Spinal cord (tissue), 9 donors: ENCODE measurements at regions not wholly inside any gene's neighbourhood (a gene's known extent, or its start where the extent isn't known, plus 50 kb on each side); places are given as distances from the start of the nearest gene placed in this dataset.

Experiments
- DNase-seq, 6 donors: peaks; one replicate each; pipeline versions ENCODE4 v3.0.0 to v3.0.0-alpha.2; 2013 to 2015; ENCODE audit warnings: low spot score in 6 of 6, low read depth in 4 of 6
- H3K27ac ChIP-seq: one replicate; pipeline ENCODE4 v1.5.1; 2013; ENCODE audit warnings: low read depth, low read length, control low read depth
- H3K27me3 ChIP-seq: one replicate; pipeline ENCODE4 v1.6.1; 2013; ENCODE audit warnings: low read length; ENCODE audit not compliant: control insufficient read depth, insufficient read depth
- H3K36me3 ChIP-seq: one replicate; pipeline ENCODE4 v1.6.1; 2013; ENCODE audit warnings: low read length; ENCODE audit not compliant: control insufficient read depth, insufficient read depth
- H3K4me1 ChIP-seq: one replicate; pipeline ENCODE4 v1.6.1; 2013; ENCODE audit warnings: low read length; ENCODE audit not compliant: control insufficient read depth, insufficient read depth
- H3K4me3 ChIP-seq: one replicate; pipeline ENCODE4 v1.5.1; 2013; ENCODE audit warnings: low read depth, low read length, control low read depth
- H3K9me3 ChIP-seq: one replicate; pipeline ENCODE4 v1.6.1; 2013; ENCODE audit warnings: low read length; ENCODE audit not compliant: control insufficient read depth, insufficient read depth
- WGBS: methylation state at CpG from one replicate; pipeline ENCODE4 v1.1.5; 2013; ENCODE audit warnings: missing lambda C conversion rate; ENCODE audit not compliant: insufficient coverage; 5-methylcytosine and 5-hydroxymethylcytosine counted together
- donor health status: healthy.

DNA sequence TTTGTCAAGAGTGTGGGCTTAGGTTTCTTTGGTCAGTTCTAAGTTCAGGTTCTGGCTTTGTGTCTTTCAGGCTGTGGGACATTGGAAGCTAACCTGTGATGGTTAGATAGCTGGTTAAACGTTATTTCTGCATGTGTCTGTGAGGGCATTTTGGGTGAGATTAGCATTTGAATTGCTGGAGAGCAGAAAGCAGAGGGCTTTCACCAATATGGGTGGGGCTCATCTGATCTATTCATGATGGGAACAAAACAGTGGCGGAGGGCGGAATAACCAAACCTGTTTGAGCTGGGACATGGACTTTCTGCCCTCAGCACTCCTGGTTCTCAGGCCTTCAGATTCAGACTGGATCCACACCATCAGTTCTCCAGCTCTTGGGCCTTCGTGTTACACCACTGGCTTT lies 195.4 kb downstream of the KLF13 start:
- Histone ChIP-seq H3K4me1 (no peaks in the 10 kb centered on the region), H3K9me3 (peaks cover 4% of the 10 kb centered on the region), H3K36me3 (peaks cover 39% of the 10 kb centered on the region), H3K4me3 (no peak overlapping the region), H3K27me3 (no peaks in the 10 kb centered on the region), H3K27ac (no peak overlapping the region)
- 67% methylated on average over 4 of the region's 4 CpGs for WGBS
- no peak for DNase-seq

DNA sequence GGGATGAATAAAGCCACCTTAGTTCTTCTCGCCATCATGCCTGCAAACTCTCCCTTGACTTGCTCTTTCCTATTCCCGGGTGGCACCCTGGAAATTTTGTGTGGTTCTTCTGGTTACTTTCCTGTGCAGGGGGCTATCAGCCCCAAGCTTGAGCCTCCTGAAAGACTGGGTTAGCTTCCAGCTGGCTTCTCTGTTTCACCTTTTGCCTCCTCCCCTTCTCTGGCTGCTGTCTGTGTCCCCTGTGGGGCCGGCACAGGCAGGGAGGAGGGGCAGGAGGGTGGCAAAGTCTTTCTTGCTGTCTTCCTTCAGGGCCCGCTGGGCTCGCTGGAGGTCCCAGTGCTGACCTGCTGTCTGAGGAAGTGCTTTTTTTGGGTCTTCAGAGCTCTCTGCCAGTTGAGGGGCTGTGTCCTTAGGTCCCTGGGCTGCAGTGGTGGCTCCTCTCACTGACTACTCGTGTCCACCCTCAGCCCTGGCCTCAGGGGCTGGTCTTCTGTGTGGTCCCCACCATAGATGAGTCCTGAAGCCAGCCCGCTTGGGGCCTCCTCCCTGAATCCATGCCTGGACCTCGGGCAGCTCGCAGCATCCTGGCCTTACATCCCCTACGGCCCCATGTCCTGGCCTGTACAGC lies 196.5 kb downstream of the KLF13 start:
- 88% methylated on average over 7 of the region's 10 CpGs for WGBS
- Histone ChIP-seq H3K4me3 (no peak overlapping the region), H3K27me3 (no peaks in the 10 kb centered on the region), H3K4me1 (no peaks in the 10 kb centered on the region), H3K36me3 (peaks cover 43% of the 10 kb centered on the region), H3K9me3 (peaks cover 4% of the 10 kb centered on the region), H3K27ac (no peak overlapping the region)
- no peak for DNase-seq

DNA sequence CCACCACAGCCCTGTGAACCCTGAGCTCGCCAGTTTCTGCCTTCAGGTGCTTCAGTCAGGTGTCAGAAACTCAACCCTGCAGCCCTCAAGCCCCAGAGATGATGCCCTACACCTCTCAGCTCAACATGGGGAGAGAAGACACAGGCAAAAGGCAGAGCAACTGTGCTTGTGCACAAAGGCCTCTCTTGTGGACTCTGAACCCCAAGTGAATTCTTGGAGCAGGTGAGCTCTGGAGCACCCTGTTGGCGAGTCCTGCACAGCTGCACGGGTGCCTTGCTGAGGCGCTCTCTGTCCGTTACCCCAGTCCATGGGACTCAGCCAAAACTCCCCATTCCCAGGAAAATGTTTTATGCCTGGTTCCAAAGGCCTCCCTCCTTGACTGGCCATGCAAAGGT lies 197.0 kb downstream of the KLF13 start:
- 89% methylated on average over 4 of the region's 5 CpGs for WGBS
- Histone ChIP-seq H3K4me3 (no peak overlapping the region), H3K9me3 (peaks cover 4% of the 10 kb centered on the region), H3K27ac (no peak overlapping the region), H3K4me1 (no peaks in the 10 kb centered on the region), H3K36me3 (peaks cover 42% of the 10 kb centered on the region), H3K27me3 (no peaks in the 10 kb centered on the region)
- DNase-seq, result no peak

DNA sequence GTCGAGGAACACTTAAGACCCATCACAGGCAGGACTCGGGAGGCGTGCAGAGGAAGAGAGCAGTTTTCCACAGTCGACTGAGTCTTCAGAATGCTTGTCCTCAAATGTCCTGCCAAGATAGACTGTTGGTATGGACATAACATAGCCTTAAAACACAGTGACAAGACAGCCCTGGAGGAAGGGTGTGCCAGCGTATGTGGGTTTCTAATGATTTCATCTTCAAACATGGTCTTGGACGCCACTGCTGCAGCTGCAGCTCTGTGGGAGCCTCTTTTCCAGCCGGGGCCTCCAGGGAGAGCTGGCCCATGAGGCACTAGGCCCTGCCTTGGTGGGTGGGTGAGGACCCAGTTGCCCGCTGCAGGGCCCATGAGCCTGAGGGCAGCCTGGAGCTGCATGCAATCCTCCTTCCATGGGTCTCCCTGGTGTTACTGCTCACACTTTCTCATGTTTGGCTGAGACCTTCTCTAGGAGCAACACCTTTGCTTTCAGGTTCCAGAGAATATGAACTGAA lies 198.6 kb downstream of the KLF13 start:
- DNase-seq, result no peak
- Histone ChIP-seq H3K4me3 (no peak overlapping the region), H3K9me3 (peaks cover under 1% of the 10 kb centered on the region), H3K36me3 (peaks cover 53% of the 10 kb centered on the region), H3K27me3 (no peaks in the 10 kb centered on the region), H3K4me1 (no peaks in the 10 kb centered on the region), H3K27ac (no peak overlapping the region)
- WGBS, result 95% methylated on average over 7 of the region's 8 CpGs

DNA sequence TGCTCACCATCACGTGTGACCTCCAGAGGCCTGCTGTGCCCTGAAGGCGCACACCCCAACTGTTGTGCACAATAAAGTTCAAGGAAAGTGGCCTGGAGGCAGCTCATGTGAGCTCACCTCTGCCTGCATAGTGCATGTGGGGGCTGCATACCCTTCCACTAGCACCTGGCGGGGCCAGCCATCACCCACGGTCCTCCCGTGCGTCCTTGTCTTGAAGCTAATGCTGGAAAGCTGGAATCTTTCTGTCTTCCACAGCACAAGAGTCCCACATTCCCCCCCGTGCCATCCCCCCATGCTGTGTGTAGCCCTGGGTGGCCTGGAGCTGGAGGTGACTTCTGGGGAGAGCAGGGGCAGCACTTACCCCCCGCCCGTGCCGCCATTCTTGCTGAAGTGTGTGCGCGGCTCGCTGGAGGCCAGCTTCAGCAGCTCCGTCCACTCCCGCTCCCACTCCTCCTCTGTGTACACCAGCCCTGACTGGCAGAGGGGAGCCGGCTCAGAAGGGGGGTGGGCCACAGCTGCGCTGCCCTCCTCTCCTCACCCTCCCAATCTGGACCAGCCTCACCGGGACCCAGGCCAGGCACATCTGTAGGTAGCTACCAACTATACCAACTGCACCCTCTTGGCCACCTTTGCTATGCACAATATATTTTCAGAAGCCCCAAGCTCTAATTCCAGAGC lies 199.5 kb downstream of the KLF13 start:
- whole genome bisulfite sequencing, result 89% methylated on average over 17 of the region's 18 CpGs
- Histone ChIP-seq H3K27me3 (no peaks in the 10 kb centered on the region), H3K27ac (no peak overlapping the region), H3K4me1 (no peaks in the 10 kb centered on the region), H3K36me3 (peaks cover 53% of the 10 kb centered on the region), H3K4me3 (no peak overlapping the region), H3K9me3 (no peaks in the 10 kb centered on the region)
- DNase-seq, result no peak

DNA sequence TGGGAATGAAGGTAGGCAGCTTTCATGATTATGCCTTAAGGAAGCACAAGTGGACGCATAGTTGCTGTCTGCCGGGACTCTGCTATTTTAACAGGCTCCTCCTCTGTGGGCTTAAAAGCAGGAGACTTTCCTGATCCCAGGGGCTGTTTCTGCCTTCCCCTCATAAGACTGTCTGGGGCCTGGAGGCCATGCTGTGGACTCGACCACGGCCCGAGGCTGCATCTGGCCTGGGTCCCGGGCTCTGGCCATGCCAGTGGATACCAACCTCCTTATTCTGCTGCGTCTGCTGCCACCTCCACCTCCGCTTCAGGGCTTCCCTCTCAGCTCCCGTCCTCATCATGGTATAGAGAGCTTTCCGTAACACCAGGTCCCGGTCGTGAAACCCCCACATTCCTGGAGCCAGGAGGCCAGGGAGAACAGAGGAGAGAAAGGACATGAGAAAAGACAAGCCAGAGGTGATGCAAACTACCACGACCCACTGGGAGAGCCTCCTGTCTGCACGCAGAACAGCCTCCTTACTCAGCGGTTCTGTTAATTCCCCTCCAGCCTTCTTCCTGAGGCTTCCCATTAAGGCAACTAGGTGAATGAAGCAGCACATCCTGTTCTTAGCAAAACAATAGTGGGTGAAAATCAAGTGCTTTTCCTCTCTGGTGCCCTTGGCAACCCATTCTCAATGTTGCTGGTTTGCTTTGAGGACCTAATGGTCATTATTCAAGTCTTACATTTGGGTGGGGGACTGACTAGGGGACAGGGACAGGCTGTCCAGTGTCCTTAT lies 200.5 kb downstream of the KLF13 start:
- no peak overlapping the region for H3K4me3 ChIP-seq
- peaks cover 53% of the 10 kb centered on the region for H3K36me3 ChIP-seq
- no peaks in the 10 kb centered on the region for H3K4me1 ChIP-seq
- no peak overlapping the region for H3K27ac ChIP-seq
- 90% methylated on average over 11 of the region's 15 CpGs for WGBS
- H3K9me3 ChIP-seq, result no peaks in the 10 kb centered on the region
- H3K27me3 ChIP-seq, result no peaks in the 10 kb centered on the region
- no peak for DNase-seq

DNA sequence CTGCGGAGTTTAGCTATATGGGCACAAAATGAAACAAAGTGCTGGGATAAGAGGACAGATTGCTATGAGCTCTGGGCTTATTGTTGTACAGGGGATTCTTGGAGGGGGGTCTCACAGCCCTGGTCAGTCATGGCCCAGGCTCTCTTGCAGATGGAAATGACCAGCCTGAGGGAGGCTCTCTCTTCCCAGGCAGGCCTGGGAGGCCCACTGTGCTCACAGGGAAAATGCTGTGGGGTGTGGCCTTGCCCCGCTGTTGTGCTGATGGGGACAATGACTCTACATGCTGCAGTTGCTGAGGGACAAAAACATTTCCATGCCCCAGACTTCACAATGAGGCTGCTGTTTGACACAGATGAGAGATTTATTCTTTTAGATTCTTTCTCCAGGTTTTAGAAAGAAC lies 202.2 kb downstream of the KLF13 start:
- no peaks in the 10 kb centered on the region for H3K27me3 ChIP-seq
- no peaks in the 10 kb centered on the region for H3K9me3 ChIP-seq
- H3K27ac ChIP-seq, result no peak overlapping the region
- H3K4me3 ChIP-seq, result no peak overlapping the region
- WGBS, result 67% methylated on average over 1 of the region's 2 CpGs
- DNase-seq, result no peak
- H3K4me1 ChIP-seq, result no peaks in the 10 kb centered on the region
- peaks cover 43% of the 10 kb centered on the region for H3K36me3 ChIP-seq

DNA sequence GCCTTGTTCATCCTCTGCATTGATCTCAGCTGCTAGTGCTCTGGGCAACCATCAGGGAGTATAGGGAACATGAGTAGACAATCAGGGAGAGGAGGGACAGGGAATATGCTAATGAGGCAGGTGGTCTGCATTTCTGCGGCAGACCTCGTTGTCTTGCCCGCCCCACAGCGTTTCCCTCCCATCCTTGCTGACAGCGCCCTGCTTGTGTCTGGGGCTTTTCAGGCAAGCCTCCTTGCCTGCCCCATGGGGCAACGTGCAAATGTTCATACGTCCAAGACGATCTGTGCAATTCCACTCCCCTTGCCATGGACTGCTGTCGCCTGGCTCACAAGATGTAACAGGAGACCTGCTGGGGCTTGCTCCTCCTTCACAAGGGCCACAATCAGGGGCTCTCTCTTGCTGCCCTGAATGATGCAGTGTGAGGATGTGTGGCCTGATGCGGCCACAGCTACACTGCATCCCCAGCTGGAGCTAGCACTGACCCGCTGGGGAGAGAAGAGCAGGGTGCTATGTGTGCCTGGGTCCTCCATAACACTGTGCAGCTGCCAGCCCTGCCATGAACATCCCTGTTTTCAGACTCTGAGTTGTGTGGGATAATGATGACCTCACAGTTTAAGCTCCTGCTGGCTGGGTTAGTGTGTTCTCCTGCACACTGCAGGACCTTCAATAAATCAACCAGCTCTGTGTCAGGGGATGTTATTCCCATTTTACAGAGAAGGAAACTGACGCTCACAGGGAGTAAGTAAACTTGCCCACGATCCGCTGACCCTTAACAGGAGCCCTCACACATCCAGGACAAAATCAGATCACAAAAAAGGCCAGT lies 211.3 kb downstream of the KLF13 start:
- no peaks in the 10 kb centered on the region for H3K36me3 ChIP-seq

DNA sequence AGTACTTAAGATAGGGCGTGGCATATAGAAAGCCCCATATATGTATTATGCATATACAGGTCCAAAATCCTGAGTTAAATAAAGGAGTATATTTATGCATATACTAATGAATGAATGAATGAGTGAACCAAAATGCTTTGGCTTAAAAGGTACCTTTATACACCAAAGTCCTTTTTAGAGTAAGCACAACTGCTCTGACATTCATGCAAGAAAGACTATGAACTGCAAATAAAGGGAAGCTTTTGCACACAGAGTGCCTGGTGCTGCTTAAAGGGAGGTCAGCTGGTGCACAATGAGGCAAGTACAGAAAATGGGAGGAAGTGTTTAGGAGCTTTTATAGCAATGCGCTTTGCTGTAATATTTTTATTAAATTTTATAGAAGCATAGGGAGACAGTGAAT lies 214.0 kb downstream of the KLF13 start:
- whole genome bisulfite sequencing, result no CpG with 5 or more reads among the region's 2 CpGs
- Histone ChIP-seq H3K36me3 (no peaks in the 10 kb centered on the region), H3K27ac (no peak overlapping the region), H3K4me3 (no peak overlapping the region), H3K9me3 (no peaks in the 10 kb centered on the region), H3K27me3 (no peaks in the 10 kb centered on the region), H3K4me1 (peaks cover 6% of the 10 kb centered on the region)
- no peak for DNase-seq

More for the DNA sequence above, 211.3 kb downstream of the KLF13 start:
- Histone ChIP-seq H3K9me3 (no peaks in the 10 kb centered on the region), H3K4me1 (peaks cover 6% of the 10 kb centered on the region), H3K27ac (no peak overlapping the region), H3K27me3 (no peaks in the 10 kb centered on the region), H3K4me3 (no peak overlapping the region)
- peak in 1 of 6 donors; percentile 9 for DNase-seq
- 41% methylated on average over 9 of the region's 14 CpGs for WGBS
